ENCODE measurements at regions not wholly inside any gene's neighbourhood (a gene's known extent, or its start where the extent isn't known, plus 50 kb on each side); places are given as distances from the start of the nearest gene placed in this dataset.

GRCh38 chr1:168374566-168374965, 93.9 kb downstream of the TBX19 start:
- 81 to 87% (median 83%) methylated on average over 3 of the region's 3 CpGs for WGBS, 4 donors
- intact Hi-C loops (cut with DNase I) = no loop called here

DNA sequence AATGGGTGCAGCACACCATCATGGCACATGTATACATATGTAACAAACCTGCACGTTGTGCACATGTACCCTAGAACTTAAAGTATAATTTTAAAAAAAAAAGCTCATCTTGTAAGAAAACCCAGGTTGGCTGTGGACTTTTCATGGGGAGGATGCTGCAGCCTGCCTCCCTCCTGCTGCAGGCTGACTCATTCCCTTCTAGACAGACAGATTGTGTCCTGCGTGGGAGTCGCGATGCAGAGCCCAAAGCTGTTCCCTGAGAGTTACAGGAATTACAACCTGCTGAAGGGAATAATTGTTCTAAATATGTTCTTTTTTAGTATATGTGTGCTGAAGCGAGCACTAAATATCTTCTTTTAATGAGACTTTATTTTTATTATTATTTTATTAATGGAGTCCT, 93.2 kb downstream of the TBX19 start:
- no peaks in the 10 kb centered on the region for H3K27me3 ChIP-seq
- intact Hi-C loops (cut with DNase I) = no loop called here
- 65 to 82% (median 73%) methylated on average over 5 of the region's 5 CpGs for WGBS, 4 donors
- H3K9me3 ChIP-seq (replicated peaks in 1 of 3) = no peaks in the 10 kb centered on the region
- H3K27ac ChIP-seq = no peak overlapping the region
- no peak for DNase-seq
- H3K4me3 ChIP-seq = no peak overlapping the region
- H3K4me1 ChIP-seq (replicated peaks in 1 of 2) = no peaks in the 10 kb centered on the region
- no peaks in the 10 kb centered on the region for H3K36me3 ChIP-seq (replicated peaks in 1 of 2)
- TF ChIP-seq CTCF (IDR thresholded peaks at IDR 0.05) (no peak), POLR2A (IDR thresholded peaks at IDR 0.05) (no peak)

More at GRCh38 chr1:168374566-168374965, 93.9 kb downstream of the TBX19 start:
- Histone ChIP-seq H3K27ac (no peak overlapping the region), H3K4me3 (no peak overlapping the region), H3K4me1 (replicated peaks in 1 of 2) (no peaks in the 10 kb centered on the region), H3K27me3 (no peaks in the 10 kb centered on the region), H3K36me3 (replicated peaks in 1 of 2) (no peaks in the 10 kb centered on the region), H3K9me3 (replicated peaks in 1 of 3) (no peaks in the 10 kb centered on the region)
- TF ChIP-seq POLR2A (IDR thresholded peaks at IDR 0.05) = no peak
- no peak for TF ChIP-seq CTCF (IDR thresholded peaks at IDR 0.05)
- DNase-seq = no peak

DNA sequence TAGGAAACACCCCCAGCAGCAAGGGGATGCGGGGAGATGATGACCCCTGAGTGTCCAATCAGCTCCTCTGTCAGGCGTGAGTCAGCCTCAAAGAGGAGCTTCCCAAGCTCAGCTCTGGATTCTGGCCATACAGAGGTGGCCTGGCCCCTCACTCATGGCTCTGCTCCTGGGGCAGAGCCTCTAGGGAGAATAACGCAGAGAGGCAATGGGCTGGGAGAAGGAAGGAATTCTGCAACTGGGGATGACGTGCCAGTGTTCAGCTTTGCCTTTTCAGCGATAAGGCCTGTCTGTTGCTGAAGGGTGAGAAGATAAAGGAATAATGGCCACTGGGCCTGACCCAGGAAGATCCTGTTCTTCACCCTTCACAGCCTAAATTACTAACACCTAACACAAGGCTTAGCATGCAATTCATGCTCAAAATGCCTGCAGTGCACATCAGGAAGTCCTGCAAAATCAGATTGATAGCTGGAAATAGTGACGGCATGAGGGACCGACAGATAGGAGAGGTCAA, 92.2 kb downstream of the TBX19 start:
- H3K4me1 ChIP-seq (replicated peaks in 1 of 2) = no peaks in the 10 kb centered on the region
- intact Hi-C loops (cut with DNase I) = no loop called here
- DNase-seq = peak in 1 of 7 donors; percentile 27
- no peak overlapping the region for H3K4me3 ChIP-seq
- no peak overlapping the region for H3K27ac ChIP-seq
- no peaks in the 10 kb centered on the region for H3K36me3 ChIP-seq (replicated peaks in 1 of 2)
- 70 to 77% (median 73%) methylated on average over 5 to 7 of the region's 7 CpGs for WGBS, 4 donors
- TF ChIP-seq POLR2A (IDR thresholded peaks at IDR 0.05) (no peak), CTCF (IDR thresholded peaks at IDR 0.05) (no peak)
- no peaks in the 10 kb centered on the region for H3K9me3 ChIP-seq (replicated peaks in 1 of 3)
- no peaks in the 10 kb centered on the region for H3K27me3 ChIP-seq

GRCh38 chr1:168372307-168372706, 91.6 kb downstream of the TBX19 start:
- 52 to 76% (median 69%) methylated on average over 4 of the region's 4 CpGs for WGBS, 4 donors
- DNase-seq = no peak
- intact Hi-C loops (cut with DNase I) = no loop called here
- Histone ChIP-seq H3K36me3 (replicated peaks in 1 of 2) (no peaks in the 10 kb centered on the region), H3K4me1 (replicated peaks in 1 of 2) (no peaks in the 10 kb centered on the region), H3K27ac (peak overlapping the region in 1 of 5 donors; percentile 34), H3K4me3 (no peak overlapping the region), H3K27me3 (no peaks in the 10 kb centered on the region), H3K9me3 (replicated peaks in 1 of 3) (no peaks in the 10 kb centered on the region)
- TF ChIP-seq POLR2A (IDR thresholded peaks at IDR 0.05) = no peak
- TF ChIP-seq CTCF (IDR thresholded peaks at IDR 0.05) = no peak

Data from adrenal gland (tissue), 9 donors.